Epidermal melanocyte (primary cell): ENCODE measurements at regions not wholly inside any gene's neighbourhood (a gene's known extent, or its start where the extent isn't known, plus 50 kb on each side); places are given as distances from the start of the nearest gene placed in this dataset.
"Not testable (repeated sequence)": the region's sequence is repeated elsewhere in the genome, so short reads cannot be mapped to it uniquely, and the experiment has no call there.

ENCODE experiments used
- DNase-seq: peaks from one replicate; pipeline ENCODE4 v3.0.0; 2011; ENCODE audit warnings: low spot score; ENCODE audit not compliant: insufficient read length

GRCh38 chr2:95685513-95685912 is 93.7 kb downstream of the TRIM43 start:
- DNase-seq, result no peak

- peak; percentile 26 for DNase-seq
Observed at GRCh38 chr2:95686056-95686825, 94.4 kb downstream of the TRIM43 start.

GRCh38 chr2:95687852-95688251 is 96.1 kb downstream of the TRIM43 start:
- not testable (repeated sequence) for DNase-seq

- DNase-seq, result not testable (repeated sequence)
Observed at GRCh38 chr2:95691210-95691609, 99.4 kb downstream of the TRIM43 start.

GRCh38 chr2:95693071-95693846 is 101.5 kb downstream of the TRIM43 start:
- not testable (repeated sequence) for DNase-seq

- no peak for DNase-seq
Observed at GRCh38 chr2:95695613-95696012, 103.8 kb downstream of the TRIM43 start.

GRCh38 chr2:95698146-95698545 is 106.3 kb downstream of the TRIM43 start:
- no peak for DNase-seq

- DNase-seq, result not testable (repeated sequence)
Observed at GRCh38 chr2:95699201-95700184, 107.7 kb downstream of the TRIM43 start.

GRCh38 chr2:95700519-95700918 is 108.7 kb downstream of the TRIM43 start:
- DNase-seq, result no peak

GRCh38 chr2:95702471-95702870 is 110.7 kb downstream of the TRIM43 start:
- no peak for DNase-seq

- not testable (repeated sequence) for DNase-seq
Observed at GRCh38 chr2:95707161-95707560, 115.4 kb downstream of the TRIM43 start.

GRCh38 chr2:95707837-95708236 is 116.0 kb downstream of the TRIM43 start:
- DNase-seq, result no peak

- no peak for DNase-seq
Observed at GRCh38 chr2:95709831-95710230, 118.0 kb downstream of the TRIM43 start.

- not testable (repeated sequence) for DNase-seq
Observed at GRCh38 chr2:95713470-95714177, 121.8 kb downstream of the TRIM43 start.

- not testable (repeated sequence) for DNase-seq
Observed at GRCh38 chr2:95714398-95714797, 122.6 kb downstream of the TRIM43 start.

GRCh38 chr2:95719473-95720060 is 127.8 kb downstream of the TRIM43 start:
- no peak for DNase-seq

- DNase-seq, result no peak
Observed at GRCh38 chr2:95721726-95722125, 129.9 kb downstream of the TRIM43 start.

GRCh38 chr2:95722131-95722697 is 130.4 kb downstream of the TRIM43 start:
- no peak for DNase-seq

GRCh38 chr2:95723627-95724210 is 131.9 kb downstream of the TRIM43 start:
- DNase-seq, result not testable (repeated sequence)

- not testable (repeated sequence) for DNase-seq
Observed at GRCh38 chr2:95725191-95725590, 133.4 kb downstream of the TRIM43 start.
